PC-9 (cell line): ENCODE measurements at regions not wholly inside any gene's neighbourhood (a gene's known extent, or its start where the extent isn't known, plus 50 kb on each side); places are given as distances from the start of the nearest gene placed in this dataset.

ENCODE experiments used
- CTCF ChIP-seq: fragments of 200-600 bp; sonication (generic); conservative IDR thresholded peaks from 2 replicates; pipeline ENCODE4 v1.6.1; 2017; ENCODE audit warnings: mixed run types, antibody characterized with exemption, mild to moderate bottlenecking, moderate library complexity
- EZH2 ChIP-seq: fragments of 200-600 bp; sonication (generic); IDR thresholded peaks from 2 replicates; pipeline ENCODE4 v1.8.0; 2017; ENCODE audit warnings: antibody characterized with exemption, low read depth

- TF ChIP-seq CTCF (no peak), EZH2 (no peak)
Observed at GRCh38 chr2:67528320-67528719, 131.2 kb downstream of the ETAA1 start.
